ENCODE measurements at regions not wholly inside any gene's neighbourhood (a gene's known extent, or its start where the extent isn't known, plus 50 kb on each side); places are given as distances from the start of the nearest gene placed in this dataset.

DNA sequence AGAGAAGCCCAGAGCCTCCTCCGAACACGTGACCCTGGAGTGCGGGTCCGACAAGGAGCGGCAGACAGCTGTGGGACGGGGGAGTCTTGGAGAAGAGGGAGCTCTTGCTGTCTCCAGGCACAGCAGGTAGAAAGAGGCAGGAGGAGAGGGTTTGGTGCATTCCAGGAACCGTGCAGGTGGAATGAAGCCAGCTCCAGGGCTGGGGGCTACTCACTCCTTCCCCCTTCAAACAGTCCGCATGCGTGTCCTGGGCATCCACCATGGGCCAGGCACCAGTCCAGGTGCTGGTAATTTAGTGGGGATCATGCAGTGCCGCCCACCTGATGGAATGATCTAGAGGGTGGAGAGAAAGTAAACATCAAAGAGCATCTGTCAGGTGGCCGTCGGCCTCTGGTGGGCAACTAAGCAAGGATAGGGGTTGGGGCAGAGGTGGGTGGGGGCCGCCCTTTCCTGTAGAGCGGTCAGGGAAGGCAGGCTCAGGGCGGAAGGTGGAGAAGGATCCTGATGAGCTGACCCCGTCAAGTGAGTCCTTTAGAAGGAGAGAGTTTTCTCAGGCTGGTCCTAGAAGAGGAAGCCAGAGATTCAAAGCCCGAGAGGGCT, 850.0 kb downstream of the TBC1D22A start:
- DNase-seq (ENCODE audit: low read depth), result no peak

DNA sequence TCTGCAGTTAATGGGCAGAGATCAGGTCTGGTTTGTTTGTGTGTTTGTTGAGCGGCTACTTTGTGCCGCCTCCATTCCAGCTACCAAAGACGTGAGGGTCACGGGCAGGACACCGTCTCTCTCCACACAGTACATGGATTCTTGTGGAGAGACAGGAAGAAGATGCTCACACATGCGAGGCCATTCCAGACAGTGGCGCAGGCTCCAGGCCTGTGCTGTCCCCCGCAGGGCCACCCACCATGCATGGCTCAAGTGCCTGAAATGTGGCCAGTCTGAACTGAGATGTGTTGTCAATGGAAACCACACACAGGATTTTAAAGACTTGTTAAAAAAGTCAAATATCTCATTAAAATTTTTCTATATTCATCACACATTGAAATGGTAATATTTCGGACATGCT, 848.3 kb downstream of the TBC1D22A start:
- no peak for DNase-seq (ENCODE audit: low read depth)

DNA sequence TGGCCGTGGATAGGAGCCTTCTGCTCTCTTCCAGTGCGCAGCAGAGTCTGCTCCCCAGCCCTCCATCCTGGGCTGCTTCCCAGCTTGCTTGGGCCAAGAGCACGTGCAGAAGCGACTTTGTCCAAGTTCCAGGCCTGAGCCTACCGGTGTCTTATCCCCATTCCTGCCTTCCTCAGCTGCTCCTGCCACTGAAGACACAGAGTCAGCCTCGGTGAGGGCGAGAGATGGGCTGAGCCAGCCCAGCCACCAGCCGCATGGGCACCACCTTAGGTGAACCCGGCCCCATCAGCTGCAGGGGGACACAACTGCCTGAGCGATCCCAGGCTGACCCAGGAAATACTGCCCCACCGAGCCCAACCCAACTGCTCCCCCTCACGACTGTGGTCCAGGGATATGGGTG, 847.8 kb downstream of the TBC1D22A start:
- DNase-seq (ENCODE audit: low read depth), result no peak

DNA sequence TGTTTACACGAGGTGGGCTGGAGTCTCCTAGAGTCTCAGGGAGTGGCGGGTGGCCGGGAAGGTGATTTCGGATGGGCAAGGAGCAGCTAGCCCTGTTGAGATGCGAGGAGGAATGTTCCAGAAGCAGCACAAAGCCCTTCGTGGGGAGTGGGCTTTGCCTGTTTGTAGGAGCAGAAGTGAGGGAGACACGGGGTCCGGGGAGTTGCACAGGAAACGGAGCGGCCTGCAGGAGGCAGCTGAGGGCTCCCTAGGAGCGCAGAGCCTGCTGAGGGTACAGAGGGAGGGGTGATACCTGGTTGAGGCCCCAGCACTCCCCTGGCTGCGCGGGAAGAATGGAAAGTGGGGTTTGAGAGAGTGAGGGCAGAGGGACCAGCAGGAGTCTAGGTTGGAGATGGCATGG, 847.2 kb downstream of the TBC1D22A start:
- DNase-seq (ENCODE audit: low read depth), result no peak

DNA sequence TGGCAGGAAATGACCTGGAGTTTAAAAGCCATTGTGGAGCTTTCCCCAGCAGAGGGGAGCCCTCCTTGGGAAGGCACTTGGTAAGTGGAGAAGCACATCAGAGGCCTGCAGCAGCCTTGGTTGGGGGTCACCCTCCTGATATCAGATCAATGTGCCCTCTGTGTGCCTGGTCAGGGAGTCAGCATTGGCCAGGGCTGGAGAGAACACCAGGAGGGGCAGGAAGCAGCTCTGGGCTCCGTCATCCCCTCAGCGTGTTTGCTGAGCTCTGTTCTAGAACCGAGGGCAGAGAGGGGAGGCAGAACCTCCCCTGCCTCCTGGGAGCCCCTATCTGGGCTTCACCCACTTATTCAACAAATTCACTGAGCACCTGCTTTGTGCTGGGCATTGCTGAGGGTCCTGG, 846.0 kb downstream of the TBC1D22A start:
- DNase-seq (ENCODE audit: low read depth), result no peak

DNA sequence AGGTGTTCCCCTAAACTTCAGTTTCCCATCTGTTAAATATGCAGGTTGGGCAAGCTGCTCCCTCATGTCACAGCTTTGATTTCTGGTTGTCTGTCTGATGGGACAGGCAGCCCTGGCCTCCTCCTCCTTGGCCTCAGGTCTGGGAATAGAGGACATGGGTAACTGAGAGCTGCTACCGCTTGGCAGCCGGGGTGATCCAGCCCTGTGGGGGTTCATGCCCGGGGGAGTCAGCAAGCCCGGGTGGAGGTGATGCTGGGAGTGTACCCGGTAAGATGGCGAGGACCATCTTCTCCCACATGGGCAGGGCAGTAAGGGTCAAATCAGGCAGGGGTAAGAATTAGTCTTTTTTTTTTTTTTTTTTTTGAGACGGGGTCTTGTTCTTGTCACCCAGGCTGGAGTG, 845.0 kb downstream of the TBC1D22A start:
- DNase-seq (ENCODE audit: low read depth), result no peak

DNA sequence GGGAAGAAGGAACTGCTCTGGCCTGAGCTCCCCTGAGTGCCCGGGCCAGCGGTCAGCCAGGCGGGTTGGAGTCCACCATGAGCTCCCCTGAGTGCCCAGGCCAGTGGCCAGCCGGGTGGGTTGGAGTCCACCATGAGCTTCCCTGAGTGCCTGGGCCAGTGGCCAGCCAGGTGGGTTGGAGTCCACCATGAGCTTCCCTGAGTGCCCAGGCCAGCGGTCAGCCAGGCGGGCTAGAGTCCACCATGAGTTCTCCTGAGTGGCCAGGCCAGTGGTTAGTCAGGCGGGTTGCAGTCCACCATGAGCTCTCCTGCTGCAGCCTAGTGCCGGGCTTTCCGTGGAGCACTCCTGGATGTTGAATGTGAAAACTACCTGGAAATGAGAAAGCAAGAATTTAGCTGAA, 844.0 kb downstream of the TBC1D22A start:
- DNase-seq (ENCODE audit: low read depth), result no peak

DNA sequence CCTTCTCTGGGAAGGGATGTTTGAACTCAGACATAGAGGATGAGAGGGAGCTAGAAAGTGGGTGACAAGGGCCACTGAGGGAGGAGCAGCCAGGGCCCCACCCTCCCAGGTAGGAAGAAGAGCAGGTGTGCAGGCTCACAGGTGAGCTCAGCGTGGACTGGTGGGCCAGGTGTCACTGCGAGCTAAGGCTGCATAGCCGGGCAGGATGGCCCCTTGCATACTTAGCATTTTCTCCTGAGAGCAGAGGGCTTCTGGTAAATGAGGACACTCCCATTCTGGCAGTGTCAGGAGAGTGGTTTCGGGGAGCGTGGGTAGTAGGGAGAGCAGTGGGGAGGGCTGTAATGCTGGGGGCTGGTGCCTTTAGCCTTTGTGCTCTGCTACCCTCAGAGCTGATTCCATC, 843.4 kb downstream of the TBC1D22A start:
- DNase-seq (ENCODE audit: low read depth), result no peak

DNA sequence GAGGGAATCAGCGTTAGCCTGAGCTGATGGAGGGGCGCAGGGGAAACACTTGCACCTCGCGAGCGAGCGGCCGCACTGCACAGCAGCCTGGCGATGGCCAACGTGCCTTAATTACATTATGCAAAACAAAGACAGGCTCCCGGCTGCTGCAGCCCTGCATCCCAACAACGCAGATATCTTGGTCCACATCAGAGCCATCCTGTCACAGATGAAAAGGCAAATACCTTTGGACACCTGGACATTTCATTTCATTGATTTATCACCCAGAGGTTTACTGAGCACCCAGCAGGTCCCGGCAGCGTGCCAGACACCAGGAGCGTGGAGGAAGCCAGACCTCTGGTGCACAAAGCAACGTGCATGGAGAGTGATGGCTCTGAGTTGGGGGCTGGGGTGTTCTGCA, 843.0 kb downstream of the TBC1D22A start:
- no peak for DNase-seq (ENCODE audit: low read depth)

DNA sequence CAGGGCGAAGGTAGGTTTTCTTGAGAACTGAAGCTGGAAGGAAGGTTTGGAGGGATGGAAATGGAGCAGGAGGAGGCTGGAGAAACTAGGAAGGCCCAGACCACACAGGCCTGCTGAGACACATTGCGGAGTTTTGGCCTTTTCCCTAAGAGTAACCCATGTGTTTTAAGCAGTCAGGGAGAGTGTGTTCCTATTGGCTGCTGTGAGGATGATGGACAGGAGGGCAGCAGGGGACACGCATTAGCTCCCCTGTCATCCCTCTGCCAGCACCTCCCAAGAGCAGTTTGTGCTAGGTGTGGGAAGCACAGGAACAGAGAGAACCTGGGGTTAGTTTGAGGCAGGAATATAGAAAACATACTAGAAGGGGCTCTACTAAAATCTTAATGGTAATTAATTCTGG, 842.1 kb downstream of the TBC1D22A start:
- DNase-seq (ENCODE audit: low read depth), result no peak

DNA sequence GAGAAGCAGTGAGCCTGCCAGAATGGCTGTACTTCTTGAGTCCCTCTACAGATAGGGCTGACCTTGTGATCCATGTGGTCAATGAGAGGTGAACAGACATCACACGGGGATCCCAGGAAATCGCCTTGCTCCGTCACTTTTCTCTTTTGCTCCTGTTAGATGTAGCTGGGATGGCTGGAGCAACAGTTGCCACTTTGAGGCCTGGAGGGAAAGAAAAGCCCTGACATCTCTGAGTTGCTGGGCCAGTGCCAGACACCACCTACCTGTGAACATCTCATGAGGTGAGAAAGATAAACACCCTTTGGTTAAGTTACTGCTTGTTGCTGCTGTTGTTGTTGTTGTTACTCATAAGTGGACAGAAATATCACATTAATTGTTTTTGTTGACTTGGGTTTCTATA, 840.3 kb downstream of the TBC1D22A start:
- no peak for DNase-seq (ENCODE audit: low read depth)

DNA sequence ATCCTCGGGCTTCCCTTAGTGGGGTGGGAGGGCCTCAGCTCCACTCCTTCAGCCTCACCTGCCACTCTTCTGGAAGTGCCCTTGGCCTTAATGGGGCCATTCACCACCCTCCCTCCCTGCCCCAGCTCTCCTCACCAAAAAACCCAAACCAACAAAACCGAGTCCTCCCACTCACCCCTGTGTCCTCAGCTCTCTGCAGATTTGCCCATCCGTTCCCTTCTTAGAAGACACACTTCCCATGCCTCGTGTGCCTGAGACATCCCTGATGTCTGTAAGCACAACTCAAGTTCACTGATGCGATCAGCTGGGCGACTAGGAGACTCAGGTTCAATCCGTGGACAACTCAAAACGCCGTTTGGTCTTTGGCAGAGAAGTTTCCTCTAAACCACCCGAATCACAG, 839.2 kb downstream of the TBC1D22A start:
- DNase-seq (ENCODE audit: low read depth), result no peak

DNA sequence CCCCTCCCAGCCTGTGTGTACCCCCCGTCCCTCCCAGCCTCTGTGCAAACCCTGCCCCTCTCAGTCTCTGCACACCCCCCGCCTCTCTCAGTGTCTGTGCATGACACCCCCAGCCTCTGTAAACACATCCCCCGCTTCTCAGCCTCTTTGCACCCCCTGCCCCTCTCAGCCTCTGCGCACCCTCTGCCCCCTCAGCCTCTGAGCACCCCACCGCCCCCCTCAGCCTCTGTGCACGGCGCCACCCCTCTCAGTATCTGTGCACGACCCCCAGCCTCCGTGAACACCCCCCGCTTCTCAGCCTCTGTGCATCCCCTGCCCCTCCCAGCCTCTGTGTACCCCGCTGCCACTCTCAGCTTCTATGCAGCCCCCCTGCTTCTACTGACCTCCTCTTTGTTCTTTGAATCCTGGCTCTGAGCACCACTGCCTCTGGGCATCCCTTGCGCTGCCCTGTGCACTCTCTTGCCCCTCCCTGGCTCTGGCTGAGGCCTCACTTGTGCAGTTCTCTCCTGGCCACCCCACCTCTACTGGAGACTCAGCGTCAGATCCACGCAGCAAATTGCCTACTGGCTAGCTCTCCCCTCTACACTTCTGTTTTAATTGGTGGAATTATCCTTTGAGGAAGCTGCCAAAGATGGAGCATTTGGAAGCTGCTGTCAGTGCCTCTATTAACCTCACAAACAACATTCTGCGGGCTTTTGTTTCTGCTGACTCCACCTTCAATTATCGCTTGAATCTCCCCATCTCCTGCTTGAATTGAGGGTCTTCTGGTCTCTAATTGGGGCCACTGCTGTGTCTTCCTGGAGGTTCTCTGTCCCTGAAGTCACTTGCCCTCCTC, 838.6 kb downstream of the TBC1D22A start:
- DNase-seq (ENCODE audit: low read depth), result no peak

DNA sequence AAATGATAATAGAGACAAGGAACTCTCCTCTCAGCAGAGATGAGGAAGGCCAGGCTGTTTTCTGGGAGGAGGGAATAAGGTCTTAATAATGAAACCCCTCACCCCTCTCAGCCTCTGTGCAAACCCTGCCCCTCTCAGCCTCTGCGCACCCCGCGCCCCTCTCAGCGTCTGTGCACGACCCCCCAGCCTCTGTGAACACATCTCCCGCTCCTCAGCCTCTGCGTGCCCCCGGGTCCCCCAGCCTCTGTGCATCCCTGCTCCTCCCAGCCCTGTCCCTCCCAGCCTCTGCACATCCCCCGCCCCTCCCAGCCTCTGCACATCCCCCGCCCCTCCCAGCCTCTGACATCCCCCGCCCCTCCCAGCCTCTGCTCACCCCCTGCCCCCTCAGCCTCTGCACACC, 837.8 kb downstream of the TBC1D22A start:
- no peak for DNase-seq (ENCODE audit: low read depth)

DNA sequence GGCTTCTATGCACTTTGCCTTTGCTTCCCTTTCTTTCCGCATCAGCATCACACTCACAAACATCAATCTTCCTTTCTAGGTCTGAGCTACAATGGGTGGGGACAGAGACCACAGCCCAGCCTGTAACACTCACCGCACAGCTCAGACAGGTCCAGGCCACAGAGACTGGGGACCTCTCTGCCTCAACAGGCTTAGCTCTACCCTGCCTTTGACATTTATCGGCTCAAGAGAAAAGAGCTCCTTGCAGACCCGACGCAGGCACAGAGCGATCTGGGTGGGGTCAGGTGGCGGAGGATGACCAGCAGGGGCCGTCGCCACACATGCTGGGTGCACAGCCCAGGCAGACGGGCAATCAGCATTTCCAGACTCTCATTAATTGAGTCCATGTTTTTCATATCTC, 837.3 kb downstream of the TBC1D22A start:
- no peak for DNase-seq (ENCODE audit: low read depth)

DNA sequence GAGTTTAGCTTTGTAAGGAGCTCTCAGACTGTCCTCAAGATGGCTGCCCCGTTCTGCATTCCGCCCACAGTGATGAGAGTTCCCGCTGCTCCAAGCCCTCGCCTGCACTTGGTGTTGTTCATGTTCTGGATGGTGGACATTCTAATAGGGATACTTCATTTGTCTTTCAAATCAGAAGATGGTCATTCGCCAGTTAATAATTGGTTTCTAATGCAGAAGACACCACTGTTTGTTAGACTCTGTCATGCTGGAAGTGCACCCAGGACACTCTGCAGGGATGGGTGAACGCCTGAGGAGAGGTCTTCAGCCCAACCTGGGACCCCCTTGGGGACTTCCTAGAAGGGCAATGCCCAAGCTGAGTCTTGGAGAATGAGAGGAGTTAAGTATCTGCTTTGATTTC, 836.4 kb downstream of the TBC1D22A start:
- no peak for DNase-seq (ENCODE audit: low read depth)

DNA sequence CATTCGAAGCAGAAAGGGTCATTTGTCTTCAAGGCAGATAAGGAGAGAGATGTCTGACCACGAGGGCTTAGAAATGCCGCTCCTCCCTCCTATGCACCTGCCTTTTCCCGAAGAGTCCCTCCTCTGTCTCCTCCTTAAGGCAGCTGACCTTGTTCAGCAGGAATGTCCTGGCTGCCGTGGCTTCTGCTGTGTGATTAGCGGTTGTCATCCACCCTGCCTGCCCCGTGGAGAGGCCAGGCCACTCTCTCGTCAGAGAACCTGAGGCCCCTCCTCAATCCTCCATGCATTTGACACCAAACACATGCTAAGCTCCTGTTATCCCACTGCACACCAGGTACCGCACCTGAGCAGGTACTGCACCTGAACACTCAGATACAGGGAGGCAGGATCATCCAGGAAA, 834.6 kb downstream of the TBC1D22A start:
- DNase-seq (ENCODE audit: low read depth), result no peak

DNA sequence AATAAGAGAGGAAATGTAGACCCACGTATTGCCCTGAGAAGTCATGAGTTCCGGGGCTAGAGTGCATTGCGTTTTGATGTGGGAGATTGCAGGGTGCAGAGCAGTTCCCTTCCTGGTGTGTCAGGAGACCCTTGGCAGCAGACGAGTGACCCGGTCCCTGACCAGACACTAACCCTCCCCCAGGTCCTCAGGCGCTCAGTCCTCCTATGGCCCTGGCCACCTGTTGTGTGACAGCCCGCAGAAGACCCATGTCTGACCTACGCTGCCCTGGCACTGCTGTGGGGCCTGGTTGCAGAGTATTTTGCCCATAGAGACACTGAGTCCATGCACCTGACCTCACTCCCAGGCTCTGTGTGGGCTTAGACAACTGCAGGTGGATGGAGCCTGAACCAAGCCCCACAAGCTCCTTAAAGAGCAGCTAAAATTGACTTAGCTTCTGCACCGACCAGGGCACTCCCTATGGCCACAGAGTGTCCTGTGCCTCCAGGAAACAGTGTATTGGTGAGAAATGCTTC, 833.8 kb downstream of the TBC1D22A start:
- DNase-seq (ENCODE audit: low read depth), result no peak

DNA sequence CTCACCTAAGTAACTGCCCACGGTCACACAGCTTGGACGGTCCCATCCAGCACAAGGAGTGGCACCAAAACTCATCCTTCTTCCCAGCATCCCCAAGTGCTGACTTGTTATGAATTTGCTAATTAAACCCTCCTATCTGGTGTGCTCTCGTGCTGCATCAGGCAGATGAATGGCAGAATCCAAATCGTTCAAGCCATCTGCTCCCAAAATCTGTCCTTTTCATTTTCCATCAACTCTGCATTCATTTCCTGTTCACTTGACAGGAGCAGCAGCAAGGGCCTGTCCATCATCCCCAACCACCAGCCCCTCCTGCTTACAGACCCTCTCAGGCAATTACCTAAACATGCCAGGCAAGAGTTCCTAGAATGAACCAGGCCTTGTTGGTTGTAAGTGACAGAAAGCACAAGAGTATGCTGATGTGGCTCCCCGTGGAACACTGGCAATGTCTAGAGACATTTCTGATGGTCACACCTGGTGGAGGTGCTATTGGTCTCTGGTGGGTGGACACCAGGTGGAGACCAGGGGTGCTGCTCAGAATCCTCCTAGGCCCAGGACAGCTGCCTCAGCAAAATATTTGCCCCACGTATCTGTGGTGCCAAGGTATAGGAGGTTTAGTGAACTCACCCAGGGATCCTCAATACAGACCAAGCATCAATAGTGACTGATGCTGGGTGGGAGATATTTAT, 832.5 kb downstream of the TBC1D22A start:
- DNase-seq (ENCODE audit: low read depth), result no peak

DNA sequence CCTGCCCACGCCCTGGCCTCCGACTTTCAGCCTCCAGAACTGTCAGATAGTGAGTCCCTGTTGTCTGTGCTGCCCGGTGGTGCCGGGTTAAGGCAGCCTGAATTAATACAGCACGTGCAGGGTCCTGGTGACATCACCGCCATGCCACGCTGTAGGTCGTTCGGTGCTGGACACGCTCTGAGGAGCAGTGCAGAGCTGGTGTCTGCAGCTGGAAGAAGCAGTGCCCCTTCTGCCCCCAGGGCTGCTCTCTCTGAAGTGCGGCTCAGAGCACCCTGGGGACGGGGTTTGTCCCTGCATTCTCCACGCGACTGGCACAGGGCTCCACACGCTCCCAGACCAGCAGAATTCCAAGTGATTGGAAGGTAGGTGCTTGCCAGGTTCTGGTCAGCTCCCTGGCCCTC, 831.5 kb downstream of the TBC1D22A start:
- no peak for DNase-seq (ENCODE audit: low read depth)

DNA sequence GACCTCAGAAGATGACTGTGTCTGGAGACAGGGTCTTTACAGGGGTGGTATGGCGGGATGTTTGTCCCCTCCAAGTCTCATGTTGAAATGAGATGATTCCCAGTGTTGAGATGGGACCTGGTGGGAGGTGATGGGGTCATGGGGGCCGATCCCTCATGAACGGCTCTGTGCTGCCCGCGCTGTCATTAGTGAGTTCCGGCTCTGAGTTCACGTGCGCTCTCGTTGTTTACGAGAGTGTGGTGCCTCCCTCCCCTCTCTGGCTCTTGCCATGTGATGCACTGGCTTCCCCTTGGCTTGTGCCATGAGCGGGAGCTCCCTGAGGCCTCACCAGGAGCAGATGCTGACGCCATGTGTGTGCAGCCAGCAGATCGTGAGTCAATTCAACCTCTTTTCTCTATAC, 830.8 kb downstream of the TBC1D22A start:
- DNase-seq (ENCODE audit: low read depth), result no peak

DNA sequence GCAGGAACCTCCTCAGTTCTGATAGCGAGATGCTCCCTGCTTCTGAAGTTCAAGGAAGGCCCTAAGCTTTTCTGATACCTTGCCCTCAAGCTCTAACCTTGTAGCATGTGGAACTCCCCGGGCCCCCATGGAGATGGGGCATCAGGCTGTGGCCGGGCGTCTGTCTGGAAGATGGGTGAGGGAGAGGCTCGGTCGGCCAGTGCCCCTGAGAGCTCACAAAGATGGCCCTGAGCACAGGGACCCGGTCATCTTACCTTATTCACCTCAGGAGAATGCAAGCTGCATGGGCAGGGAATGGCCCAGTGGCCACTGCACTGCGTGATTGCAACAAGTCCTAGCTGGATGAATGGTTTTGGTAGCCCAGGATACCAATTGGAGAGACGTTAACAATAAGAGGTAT, 830.3 kb downstream of the TBC1D22A start:
- DNase-seq (ENCODE audit: low read depth), result no peak

DNA sequence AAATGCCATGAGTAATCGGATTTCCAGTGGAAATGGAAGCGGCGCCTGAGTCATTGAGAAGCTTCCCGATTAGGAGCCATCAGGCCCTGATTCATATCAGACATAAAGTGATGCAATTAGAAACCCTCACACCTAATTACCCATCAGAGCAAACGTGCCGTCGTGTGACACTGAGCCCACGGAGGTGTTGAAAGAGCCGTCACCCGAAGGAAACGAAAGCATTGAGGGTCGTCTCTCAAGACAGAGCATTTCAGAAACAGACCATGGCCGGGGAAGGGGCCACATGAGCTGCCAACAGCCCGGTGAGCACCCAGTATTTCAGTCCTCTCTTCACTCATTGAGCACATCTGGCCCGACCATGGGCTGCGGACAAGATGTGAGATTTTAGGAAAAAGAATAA, 829.3 kb downstream of the TBC1D22A start:
- DNase-seq (ENCODE audit: low read depth), result no peak
